CD1c-positive myeloid dendritic cell (primary cell): ENCODE measurements at regions not wholly inside any gene's neighbourhood (a gene's known extent, or its start where the extent isn't known, plus 50 kb on each side); places are given as distances from the start of the nearest gene placed in this dataset.
A peak's percentile ranks its signal among the peaks of the same experiment; 100 is the strongest.
"Not testable (repeated sequence)": the region's sequence is repeated elsewhere in the genome, so short reads cannot be mapped to it uniquely, and the experiment has no call there.

Experiments
- DNase-seq: peaks from one replicate; pipeline ENCODE4 v3.0.0-alpha.2; 2016; ENCODE audit errors: extremely low spot score

- not testable (repeated sequence) for DNase-seq
These were observed 121.7 kb downstream of the ATP6V0E2 start for GRCh38 chr7:149995369-149996026.

DNA sequence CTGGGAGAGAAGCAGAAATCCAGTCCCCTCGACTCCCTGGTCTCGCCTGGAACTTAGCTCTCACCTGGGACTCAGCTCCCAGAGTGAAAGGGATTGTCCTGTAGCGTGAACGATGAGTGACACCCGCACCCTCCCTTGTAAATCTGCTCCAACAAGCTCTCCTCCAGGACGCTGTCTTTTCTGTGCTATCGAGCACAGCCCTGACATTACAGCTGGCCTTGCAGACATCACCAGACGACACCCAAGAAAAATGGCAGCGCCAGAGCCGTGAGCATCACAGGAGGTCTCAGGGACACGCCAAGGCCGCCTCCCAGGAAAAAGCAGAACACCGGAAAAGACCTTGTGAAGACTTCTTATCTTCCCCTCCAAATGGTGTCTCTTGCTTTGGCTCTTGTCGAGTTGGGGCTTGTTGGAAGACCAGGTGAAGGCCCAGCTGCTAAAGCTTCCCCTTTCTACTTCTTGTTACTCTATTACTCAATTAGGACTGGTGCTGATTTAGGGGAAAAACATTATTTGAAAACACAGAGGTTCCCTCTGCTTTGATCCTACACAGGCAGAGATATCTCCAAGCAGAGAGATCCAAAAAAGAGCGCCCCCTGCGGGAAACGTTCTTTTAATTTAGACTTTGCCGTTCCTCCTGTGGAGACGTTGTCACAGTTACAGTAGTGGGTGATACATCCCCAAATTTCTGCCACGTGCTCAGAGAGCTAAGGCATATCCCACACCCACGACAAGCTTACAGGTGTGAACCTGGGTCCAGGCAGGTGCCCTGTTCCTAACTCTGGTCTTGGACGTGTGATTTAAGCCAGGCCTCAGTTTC is 127.2 kb downstream of the ATP6V0E2 start:
- DNase-seq = peak; percentile 2

- no peak for DNase-seq
These were observed 129.6 kb downstream of the ATP6V0E2 start for GRCh38 chr7:150003304-150003810.

- DNase-seq = not testable (repeated sequence)
These were observed 130.2 kb downstream of the ATP6V0E2 start for GRCh38 chr7:150003973-150004372.

- DNase-seq = not testable (repeated sequence)
These were observed 131.1 kb downstream of the ATP6V0E2 start for GRCh38 chr7:150004843-150005242.

DNA sequence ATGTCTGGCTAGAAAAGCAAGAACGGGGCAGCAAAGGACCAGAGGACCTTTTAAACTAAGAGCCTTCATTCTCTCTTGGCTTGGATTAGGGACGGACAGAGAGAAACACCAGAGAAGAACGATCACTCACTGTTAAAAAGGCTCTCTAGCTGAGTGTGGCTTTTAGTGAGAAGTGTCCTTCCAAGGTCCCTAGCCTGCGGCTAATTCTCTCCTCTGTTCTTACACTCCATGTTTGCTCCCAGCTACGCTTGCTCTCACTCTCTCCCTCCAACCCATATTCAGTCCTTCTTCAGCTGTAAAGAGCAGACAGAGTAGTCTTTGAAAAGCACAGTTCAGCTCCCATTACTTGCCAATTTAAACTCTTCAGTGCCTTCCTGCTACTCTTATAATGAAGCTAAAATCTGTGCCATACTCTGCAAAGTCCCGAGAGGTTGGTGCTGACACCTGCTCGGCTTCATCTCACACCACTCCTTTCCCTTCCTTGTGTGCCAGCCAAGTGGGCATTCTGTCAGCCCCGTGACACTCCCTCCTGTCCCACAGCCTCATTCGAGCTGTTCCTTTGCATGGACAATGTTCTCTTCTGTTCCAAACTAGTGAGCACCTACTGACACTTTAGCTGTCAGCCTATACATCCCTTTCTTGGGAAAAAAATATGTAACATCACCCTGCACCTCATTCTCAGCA is 136.0 kb downstream of the ATP6V0E2 start:
- DNase-seq = not testable (repeated sequence)

DNA sequence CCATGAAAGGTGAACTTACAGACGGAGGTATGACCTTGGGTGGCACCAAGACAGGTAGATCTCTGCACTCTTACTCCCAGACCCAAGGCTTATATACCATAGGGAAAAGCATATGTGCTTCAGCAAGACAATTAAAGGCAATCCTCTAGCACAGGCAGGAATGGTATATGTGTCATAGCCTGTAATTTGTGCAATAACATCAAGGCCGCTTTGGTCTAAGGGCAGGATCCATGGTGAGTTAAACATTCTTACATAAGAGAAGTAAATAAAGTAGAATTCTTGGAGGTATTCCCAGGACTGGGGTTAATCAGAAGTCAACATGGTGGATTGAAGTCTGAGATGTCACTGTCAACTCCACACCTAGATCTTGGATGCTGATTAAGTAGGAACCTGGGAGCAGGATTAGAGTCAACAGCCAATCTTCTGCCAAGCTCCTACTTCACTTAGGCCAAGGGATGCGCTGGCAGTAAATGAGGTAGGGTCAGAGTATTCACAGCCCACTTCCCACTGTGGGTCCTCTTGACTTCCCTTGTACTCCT is 143.0 kb downstream of the ATP6V0E2 start:
- not testable (repeated sequence) for DNase-seq

DNA sequence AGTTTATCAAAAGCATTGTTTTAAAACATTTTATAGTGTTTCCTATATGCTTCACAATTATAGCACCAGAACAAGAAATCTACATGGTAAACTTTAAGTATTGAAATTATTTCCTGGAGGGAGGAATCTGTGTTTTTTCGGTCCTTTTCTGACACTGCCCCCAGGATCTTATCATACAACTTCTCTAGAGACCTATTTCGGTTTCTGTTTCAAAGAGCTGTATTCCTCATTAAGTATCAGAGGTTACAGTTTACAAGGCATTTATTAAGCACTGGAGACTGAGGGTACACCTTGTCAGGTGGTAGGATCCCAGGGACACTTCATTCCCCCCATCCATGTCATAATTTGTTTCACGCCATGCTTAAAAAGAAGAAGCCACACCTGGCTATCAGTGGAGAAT is 146.4 kb downstream of the ATP6V0E2 start:
- DNase-seq = not testable (repeated sequence)

GRCh38 chr7:150024550-150025490 is 151.1 kb downstream of the ATP6V0E2 start:
- not testable (repeated sequence) for DNase-seq

DNA sequence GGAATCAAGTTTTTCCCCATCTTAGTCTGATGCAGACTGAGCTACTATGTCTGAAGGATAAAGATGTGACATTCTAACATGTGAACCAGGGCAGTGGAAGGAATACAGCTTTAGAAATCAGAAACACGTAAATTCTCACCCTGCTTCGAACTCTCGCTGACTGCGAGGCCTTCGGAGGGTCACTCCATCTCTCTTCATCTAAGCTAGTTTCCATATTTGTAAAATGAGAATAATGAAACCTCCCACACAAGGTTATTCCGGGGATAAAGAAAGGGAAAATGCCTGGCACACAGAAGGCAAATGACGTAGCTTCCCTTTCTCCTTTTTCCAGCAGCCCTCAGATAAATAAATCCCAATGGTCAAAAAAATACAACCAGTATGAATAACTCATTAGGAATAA is 152.0 kb downstream of the ATP6V0E2 start:
- DNase-seq = not testable (repeated sequence)

GRCh38 chr7:150028344-150029012 is 154.7 kb downstream of the ATP6V0E2 start:
- DNase-seq = not testable (repeated sequence)

- DNase-seq = not testable (repeated sequence)
These were observed 155.2 kb downstream of the ATP6V0E2 start for GRCh38 chr7:150029013-150029389.

DNA sequence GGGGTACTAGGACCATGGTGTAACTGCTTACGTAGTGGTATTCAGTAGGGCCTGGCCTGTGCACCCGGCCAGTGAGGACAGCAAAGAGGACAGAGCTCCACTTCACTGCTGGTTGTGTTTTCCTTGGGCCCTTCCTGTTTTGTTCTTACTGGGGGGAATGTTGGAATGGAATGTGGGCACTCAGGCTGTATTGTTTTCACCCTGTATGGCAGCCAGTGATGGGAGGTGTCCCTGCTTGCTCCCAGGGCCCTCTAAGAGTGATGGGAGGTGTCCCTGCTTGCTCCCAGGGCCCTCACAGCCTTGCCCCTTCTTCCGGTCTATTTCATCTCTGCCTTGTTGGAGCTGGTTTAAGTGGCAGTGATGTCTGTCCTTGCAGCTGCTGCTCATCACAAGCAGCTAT is 158.0 kb downstream of the ATP6V0E2 start:
- DNase-seq = not testable (repeated sequence)

DNA sequence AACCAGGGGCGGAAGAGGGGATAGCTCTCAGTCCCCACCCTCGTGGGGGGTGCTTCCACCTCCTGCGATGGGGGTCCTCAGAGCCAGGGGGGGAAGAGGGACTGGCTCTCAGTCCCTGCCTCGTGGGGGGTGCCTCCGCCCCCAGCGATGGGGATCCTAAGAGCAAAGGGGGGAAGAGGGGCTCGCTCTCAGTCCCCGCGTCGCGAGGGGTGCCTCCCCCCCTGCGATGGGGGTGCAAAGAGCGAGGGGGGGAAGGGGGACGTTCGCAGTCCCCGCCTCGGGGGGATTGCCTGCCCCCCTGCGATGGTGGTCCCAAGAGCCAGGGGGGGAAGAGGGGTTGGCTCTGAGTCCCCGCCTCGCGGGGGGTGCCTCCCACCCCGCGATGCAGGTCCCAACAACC is 159.9 kb downstream of the ATP6V0E2 start:
- not testable (repeated sequence) for DNase-seq

DNA sequence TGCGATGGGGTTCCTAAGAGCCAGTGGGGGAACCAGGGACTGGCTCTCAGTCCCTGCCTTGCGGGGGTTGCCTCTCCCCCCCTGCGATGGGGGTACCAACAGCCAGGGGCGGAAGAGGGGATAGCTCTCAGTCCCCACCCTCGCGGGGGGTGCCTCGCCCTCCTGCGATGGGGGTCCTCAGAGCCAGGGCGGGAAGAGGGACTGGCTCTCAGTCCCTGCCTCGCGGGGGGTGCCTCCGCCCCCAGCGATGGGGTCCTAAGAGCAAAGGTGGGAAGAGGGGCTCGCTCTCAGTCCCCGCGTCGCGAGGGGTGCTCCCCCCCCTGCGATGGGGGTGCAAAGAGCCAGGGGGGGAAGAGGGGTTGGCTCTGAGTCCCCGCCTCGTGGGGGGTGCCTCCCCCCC is 162.0 kb downstream of the ATP6V0E2 start:
- not testable (repeated sequence) for DNase-seq

- not testable (repeated sequence) for DNase-seq
These were observed 165.3 kb downstream of the ATP6V0E2 start for GRCh38 chr7:150039061-150039460.

GRCh38 chr7:150042281-150042680 is 168.5 kb downstream of the ATP6V0E2 start:
- DNase-seq = not testable (repeated sequence)

- DNase-seq = peak; percentile 5
These were observed 171.0 kb downstream of the ATP6V0E2 start for GRCh38 chr7:150044771-150045170.

DNA sequence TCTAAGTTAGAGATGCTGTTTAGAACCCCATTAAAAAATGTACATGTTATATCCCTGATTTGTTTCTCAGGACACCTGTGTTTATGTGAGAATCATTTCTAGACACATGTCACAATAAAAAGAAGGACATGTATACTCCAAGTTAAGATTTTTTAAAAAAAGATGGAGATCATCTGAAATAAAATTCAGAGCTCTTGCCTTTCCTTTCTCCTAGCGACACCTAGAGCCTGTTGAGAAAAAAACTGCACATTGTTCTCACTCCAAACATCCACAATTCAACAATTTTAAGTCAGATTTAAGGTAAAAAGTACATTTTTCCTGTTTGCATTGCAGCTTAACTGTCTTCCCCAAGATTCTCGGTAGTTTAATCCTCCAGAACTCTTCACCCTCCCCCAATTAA is 171.8 kb downstream of the ATP6V0E2 start:
- not testable (repeated sequence) for DNase-seq
